ENCODE measurements at regions not wholly inside any gene's neighbourhood (a gene's known extent, or its start where the extent isn't known, plus 50 kb on each side); places are given as distances from the start of the nearest gene placed in this dataset.

DNA sequence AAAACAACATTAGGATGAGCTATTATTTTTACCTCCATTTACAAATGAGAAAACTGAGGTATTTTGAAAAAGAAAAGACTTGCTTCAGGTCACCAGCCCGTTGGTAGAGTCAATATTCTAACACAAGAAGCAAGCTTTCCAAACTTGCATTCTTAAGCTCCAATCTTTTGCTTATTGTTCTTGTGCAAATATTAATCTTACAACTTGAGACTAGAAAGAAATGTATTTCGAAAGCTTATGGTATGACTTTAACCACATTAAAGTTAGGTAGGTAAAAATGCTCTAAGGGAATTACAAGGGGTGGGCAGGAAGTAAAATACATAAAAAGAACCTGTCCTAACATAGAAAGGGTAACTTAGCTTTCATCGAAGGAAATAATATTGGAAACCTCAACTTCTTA lies 453.9 kb downstream of the SLITRK5 start:
- TF ChIP-seq GATA2 (IDR thresholded peaks at IDR 0.05; ENCODE audit: low read depth, low read length) (no peak), GATA3 (IDR thresholded peaks at IDR 0.05; ENCODE audit: low read depth, low read length) (no peak)

Measured in SH-SY5Y (cell line).